ENCODE measurements at regions not wholly inside any gene's neighbourhood (a gene's known extent, or its start where the extent isn't known, plus 50 kb on each side); places are given as distances from the start of the nearest gene placed in this dataset.
"Not testable (repeated sequence)": the region's sequence is repeated elsewhere in the genome, so short reads cannot be mapped to it uniquely, and the experiment has no call there.

DNA sequence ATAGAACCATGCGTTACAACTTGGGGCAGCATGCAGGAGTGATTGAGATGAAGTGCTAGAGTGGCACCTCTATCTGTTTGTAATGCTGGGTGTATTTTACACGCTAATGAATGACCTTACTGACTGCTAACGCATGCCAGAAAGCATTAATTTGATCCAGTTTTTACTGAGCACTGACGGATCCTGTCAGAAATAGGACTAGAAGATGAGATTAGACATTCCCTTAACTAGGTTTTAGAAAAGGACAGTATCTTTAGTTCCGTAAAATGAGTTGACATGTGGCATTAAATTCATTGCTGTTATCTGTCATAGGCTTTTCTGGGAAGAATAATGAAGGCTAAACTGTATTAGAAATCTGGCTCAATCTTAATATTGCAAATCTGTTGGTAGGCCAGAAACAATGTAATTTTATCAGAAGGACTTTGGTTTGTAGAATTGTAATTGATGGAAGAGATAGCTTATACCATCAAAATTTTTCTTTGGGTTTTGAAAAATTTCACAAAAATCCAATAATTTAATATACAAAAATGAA, 140.4 kb upstream of the WDFY3 start:
- no peak for DNase-seq

DNA sequence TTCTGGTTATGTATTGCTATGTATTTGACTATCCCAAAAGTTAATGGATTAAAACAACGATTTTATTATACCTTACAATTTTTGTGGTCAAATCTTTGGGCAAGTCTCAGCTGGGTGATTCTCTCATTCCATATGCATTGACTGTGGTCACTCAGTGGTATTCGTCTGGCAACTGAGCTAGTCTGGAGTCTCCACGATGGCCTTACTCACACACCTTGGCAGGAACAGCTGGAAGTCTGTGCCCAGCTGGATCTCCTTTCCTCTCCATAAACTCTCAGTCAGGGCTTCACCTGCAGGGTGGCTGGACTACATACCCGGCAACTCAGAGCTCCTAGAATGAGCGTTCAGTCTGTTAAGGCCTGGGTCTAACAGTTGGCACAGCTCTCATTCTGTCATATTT, 141.1 kb upstream of the WDFY3 start:
- peak; percentile 12 for DNase-seq

DNA sequence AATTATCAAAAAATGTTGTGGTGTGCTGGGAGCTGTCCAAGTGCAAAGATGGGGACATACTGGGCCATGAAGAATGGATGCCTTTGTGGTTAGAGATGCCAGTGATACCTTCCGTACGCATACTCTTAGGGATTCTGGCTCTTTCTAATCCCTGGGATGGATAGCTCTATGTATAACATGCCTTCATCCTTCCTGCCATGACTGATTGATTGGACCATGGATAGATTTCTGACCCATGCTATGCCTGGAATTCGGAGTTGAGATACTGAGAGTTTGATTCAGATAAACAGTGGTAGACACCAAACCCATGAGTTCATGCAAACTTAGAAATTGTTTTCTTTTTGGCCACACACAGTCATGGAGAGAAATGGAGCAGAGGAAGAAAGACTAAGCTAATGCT, 147.2 kb upstream of the WDFY3 start:
- DNase-seq = no peak

DNA sequence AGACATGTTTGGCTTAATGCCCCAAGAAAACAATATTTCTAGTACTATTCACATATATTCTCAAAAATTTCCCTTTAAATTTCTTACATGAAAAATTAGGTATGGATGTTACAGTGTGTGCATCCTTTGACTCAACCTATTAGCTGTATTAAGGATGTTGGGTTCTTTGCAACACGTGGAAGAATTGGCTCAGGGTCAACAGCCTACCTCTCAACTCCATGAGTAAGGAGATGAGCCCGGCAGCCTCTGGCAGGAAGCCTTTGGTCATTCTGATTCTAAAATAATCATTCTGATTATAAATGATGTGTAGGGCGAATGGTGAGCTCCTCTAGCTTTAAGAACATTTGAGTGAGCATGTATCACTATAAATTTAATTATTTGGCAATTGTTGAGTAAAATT, 148.0 kb upstream of the WDFY3 start:
- DNase-seq = no peak

DNA sequence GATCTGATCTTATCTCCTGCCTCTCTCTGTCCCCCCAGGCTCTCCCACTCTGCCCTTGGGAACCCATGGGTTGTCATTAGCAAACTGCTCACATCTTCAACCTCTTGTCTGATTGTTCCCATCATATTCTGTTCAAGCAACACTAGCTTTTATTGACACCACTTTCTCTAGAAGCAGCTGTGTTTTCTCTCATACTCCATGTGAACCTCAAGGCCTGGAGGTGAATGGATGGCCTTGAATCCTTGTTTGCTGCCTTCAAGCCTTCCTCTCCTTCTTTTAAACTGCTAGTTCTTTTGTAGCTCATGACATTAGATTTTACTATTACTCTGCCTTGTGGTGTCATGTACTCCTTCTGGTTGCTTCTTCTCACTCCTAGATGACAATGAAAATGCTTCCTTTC, 149.5 kb upstream of the WDFY3 start:
- DNase-seq = no peak

DNA sequence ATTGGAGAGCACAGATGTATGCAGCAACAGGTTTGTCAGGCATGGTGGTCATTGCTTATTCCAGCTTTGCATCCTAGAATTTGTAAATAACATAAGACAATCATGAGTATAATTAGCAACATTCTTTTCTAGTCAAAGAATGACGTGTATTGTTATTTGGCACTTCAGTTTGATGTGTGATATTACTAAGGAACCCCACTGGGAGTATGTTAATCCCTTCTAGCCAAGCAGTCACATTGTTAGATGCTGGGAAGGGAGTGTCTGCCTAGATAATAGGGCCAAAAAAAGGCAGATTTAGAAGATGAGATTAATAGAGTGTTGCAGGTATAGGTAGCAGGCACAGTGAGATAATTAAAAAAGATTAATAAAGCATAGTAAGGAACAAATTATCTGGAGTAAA, 159.2 kb upstream of the WDFY3 start:
- DNase-seq = no peak

DNA sequence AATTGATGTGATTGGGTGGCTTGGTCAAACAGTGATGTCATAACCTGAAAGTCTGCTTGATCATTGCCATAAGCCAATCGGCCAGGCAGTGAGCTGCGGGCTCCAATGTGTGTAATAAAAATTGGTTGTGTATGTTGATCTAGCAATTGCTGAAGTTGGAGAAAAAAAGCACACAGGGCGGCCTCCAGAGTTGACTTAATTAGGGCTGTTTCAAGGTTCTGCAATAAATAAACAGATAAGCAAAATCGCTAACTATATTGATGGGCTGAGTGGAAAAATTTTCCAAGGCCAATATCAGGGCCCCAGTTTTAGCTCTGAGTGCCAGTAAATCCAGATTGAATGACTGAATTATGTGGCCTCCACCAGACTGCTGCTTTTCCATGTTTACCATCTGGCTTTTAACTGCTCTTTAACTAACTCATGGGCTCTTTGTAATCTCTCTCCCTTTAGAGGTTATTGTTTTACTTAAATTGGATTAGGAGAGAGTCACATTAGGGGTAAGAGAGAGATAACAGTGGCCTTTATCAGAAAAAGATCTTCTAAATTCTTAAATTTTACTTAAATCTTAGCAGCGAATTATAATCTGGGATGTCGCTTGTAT, 160.6 kb upstream of the WDFY3 start:
- no peak for DNase-seq

DNA sequence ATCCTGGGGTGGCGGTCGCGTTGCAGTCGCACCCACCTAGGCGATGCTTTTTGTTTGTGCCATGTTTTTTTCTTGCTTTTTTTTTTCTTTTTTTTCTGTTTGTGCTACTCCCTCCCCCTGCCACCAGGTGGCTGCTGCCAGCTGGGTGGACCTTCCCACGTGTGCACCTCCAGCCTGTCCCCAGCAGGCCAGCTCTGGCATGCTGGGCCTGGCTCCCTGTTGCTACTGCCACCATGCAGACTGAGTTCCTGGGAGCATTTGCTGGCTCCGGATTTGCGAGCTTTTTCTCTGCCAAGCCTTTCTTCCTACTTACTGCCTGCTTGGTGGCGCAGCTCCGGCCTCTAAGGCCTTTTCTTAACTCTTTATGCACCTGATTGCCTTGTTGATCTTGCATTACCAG, 161.2 kb upstream of the WDFY3 start:
- peak; percentile 61 for DNase-seq

DNA sequence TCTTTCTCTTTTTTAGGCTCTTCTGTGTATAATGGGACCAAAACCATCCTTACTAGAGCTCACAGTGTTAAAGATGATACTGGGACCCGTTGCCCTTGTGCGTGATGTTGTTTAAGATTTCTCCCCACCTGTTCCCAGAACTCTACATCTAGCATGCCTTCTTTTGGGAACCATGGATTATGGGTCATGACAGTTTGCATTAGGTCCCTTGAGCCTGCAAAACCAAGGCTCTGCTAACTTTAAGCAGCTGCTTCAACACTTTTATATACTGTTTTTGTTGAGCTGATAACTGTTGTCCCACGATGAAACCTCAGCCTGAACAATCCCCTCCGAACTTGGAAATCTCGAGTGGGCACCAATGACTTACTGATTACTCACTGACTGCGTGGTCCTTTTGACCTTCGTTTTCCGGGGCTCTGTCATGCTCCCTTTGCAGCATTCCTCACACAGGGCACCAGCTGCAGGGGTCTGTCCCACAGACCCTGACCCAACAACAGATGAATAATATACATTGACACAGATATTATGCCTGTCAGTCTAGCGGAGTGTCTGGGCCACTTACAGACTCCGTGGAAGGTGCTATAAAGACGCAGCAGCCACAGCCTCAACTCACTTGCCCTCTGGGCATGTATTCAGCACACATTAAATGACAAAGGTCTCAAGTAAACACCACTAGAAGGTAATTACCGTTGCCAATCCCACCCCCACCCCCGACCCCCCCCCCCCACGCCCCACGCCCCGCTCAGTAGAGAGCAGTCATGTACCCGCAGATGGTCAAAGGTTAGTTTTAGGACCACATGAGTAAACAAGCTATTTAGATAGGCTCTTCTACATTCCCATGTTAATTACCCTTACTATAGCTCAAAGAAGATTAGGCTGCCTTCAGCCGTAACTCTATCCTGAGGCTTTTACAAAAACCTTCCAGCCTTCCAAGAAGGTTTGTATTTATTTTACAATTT, 162.0 kb upstream of the WDFY3 start:
- DNase-seq = no peak

DNA sequence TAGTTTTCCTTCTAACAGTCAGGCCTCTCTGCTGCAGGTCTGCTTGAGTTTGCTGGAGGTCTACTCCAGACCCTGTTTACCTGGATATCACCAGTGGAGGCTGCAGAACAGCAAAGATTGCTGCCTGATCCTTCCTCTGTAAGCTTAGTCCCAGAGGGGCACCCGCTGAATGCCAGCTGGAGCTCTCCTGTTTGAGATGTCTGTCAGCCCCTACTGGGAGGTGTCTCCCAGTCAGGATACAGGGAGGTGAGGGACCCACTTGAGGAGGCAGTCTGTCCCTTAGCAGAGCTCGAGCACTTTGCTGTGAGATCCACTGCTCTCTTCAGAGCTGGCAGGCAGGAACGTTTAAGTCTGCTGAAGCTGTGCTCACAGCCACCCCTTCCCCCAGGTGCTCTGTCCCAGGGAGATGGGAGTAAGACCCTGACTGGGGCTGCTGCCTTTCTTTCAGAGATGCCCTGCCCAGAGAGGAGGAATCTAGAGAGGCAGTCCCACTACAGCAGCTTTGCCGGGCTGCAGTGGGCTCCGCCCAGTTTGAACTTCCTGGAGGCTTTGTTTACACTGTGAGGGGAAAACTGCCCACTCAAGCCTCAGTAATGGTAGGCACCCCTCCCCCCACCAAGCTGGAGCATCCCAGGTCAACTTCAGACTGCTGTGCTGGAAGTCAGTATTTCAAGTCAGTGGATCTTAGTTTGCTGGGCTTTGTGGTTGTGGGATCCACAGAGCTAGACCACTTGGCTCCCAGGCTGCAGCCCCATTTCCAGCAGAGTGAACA, 163.1 kb upstream of the WDFY3 start:
- not testable (repeated sequence) for DNase-seq

DNA sequence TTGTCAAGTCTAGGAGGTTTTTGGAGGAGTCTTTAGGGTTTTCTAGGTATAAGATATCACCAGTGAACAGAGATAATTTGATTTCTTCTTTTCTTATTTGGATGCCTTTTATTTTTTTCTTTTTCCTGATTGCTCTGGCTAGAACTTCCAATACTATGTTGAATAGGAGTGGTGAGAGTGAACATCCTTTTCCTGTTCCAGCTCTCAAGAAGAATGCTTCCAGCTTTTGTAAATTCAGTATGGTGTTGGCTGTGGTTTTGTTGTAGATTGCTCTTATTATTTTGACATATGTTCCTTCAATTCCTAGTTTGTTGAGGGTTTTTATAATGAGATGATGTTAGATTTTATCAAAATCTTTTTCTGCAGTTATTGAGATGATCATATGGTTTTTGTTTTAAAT, 165.6 kb upstream of the WDFY3 start:
- no peak for DNase-seq

DNA sequence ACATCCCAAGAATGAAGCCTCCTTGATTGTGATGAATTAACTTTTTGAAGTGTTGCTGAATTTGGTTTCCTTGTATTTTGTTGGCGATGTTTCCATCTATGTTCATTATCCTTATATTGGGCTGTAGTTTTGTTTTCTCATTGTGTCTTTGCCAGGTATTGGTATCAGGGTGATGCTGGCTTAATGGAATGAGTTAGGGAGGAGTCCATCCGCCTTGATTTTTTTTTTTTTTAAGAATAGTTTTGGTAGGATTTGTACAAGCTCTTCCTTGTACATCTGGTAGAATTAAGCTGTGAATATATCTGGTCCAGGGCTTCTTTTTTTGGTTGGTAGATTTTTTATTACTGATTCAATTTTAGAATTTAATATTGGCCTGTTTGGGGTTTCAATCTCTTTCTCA, 166.1 kb upstream of the WDFY3 start:
- DNase-seq = no peak

DNA sequence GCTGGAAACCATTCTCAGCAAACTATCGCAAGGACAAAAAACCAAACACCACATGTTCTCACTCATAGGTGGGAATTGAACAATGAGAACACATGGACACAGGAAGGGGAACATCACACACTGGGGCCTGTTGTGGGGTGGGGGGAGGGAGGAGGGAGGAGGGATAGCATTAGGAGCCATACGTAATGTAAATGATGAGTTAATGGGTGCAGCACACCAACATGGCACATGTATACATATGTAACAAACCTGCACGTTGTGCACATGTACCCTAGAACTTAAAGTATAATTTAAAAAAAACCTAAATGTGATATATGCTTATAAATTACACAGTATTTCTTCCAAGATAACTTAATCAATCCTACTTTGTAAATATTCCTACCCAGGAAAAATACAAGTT, 173.3 kb upstream of the WDFY3 start:
- DNase-seq = not testable (repeated sequence)

DNA sequence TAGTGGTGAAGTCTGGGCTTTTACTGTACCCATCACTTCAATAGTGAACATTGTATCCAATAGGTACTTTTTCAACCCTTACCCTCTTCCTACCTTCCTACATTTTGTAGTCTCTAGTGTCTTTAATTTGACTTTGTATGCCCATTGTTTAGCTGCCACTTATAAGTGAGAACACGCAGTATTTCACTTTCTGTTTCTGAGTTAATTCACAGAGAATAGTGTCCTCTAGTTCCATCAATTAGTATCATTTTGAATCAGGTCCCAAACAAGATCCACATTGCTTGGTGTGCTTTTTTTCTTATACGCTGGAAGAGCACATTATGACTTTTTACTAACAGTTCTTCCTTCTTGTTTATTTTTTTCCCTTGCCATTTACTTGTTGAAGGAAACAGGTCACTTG, 176.0 kb upstream of the WDFY3 start:
- no peak for DNase-seq

DNA sequence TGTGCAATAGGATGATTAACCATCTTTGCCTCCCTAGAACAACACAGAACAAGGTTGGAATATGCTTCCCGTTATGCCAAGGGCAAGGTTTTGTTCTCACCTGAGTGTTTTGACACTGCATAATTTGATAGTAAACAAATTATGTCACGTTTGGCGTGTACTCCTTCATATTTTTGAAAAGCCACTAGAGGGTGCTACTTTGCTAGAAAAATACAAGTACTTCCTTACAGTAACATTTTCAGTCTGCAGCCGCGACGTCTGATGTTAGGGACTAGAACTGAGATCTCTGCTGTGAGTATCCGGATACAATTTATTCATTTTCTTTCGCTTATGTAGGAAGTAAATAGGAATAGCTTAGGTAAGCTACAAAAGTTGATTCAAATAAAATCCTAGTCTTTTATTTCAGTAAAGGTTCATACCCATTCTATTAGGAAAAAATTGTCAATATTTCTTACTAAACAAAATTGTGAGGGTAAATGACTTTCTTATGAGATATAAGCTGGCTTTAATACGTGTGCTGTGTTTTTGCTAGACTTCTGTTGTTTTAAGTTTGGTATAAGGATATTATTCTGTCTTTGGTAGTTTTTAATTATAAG, 181.1 kb upstream of the WDFY3 start:
- peak; percentile 45 for DNase-seq

DNA sequence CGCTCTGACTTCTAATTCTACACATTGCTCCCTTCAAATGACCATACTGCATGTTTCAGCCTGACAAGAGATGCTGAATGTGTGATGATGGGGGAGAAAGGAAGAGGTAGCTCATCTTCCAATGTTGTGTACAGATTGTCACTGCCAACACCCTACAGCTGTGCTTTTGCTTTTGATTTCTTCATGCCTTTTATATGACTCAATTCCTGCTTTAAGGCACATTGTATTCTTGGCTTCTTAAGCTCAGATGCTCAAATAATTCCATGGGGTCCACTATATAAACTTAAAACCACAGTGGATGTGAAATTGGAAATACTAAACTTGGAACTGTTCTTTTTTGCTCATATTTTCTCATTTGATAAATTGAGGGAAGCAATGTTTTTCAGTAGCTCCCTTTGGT, 183.2 kb upstream of the WDFY3 start:
- no peak for DNase-seq

DNA sequence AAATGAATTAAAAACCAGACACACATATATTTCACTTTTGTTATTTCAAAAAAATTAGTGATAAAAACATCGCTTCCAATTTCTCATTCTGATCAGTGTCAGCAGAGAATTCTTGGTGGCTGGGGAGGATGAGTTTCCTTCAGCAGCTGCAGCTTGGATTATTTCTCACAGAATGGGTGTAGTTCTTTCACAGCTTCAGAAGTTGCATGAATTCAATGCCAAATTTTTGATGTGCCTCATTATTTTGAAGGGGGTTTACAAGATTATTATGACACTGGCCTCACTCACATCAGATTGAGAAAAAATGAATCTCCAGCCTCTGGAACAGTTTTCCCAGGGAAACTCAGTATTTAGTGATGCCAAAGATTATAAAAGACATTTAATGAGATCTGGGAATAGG, 184.9 kb upstream of the WDFY3 start:
- no peak for DNase-seq

DNA sequence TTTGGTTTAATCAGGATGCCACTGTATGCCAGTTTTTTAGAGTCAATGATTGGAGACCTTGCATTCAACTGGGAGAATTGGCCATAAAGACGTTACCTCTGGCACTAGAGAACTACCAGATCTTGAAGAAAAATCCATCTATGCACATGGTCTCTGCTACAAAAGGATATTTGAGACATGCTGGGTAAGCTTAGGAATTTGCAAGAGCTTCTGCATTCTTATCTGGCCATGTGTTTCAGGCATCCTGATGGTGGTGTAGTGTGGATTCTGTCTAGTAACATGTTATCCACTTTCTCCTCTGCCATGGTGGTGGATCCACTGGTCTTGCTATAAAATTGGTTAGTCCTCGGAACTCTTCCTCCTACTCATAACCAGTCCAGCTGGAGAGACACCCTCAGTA, 185.3 kb upstream of the WDFY3 start:
- no peak for DNase-seq

DNA sequence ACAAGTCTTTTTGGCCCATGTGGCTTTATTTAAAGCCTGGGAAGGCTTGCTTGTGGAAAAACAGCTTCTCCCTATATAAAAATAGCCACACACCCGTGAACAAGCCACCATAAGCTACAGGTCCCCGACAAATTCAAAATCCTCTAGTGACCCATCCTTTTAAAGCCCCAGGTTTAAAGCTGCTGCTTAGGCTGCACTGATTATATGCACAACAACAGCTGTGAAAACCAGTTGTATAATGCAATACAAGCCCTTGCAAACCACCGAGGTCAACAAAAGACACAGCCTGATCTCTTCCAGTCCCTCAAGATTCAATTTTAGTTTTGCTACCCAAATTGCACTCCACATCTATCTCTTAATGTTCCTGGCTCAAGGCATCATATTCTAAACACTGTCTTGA, 186.0 kb upstream of the WDFY3 start:
- no peak for DNase-seq

DNA sequence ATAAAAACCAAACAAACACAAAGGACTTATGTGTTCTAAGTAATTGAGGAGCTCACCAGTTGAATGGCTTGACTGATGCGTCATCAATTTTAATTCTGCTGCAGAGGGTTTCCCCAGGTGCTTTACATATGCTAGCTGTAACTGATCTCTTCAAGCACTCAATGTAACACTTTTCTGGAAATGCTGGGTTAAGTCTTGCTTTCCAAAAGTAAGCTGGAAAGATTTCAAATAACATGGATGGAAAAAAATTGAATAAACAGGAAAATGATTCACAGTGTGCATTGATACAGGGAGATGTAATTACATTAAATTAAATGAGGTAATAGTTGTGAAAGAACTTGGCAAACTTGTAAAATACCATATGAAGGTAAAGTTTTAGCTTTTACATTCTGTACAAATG, 186.7 kb upstream of the WDFY3 start:
- no peak for DNase-seq

DNA sequence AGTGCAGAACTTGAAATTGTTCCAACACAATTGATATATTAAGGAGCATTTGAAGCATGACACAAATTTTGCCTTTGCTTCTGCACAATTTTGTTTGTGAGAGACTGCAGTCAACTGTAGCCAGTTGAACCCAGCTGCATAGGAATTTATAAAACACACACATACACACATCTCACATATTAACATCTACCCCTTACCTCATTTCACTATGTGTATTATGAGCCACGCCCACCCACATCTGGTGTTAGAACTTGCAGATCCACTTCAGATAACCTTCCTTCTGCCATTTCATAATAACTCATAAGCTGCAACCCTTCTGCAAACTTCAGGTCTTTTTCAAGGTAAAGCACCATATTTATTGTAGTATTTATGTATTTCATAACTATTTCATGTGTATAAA, 188.1 kb upstream of the WDFY3 start:
- no peak for DNase-seq

DNA sequence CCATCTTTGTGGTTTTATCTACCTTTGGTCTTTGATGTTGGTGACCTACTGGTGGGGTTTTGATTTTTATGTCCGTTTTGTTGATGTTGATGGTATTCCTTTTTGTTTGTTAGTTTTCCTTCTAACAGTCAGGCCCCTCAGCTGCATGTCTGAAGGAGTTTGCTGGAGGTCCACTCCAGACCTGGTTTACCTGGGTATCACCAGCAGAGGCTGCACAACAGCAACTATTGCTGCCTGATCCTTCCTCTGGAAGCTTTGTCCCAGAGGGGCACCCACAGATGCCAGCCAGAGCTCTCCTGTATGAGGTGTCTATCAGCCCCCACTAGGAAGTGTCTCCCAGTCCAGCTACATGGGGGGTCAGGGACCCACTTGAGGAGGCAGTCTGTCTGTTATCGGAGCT, 199.3 kb upstream of the WDFY3 start:
- DNase-seq = no peak

DNA sequence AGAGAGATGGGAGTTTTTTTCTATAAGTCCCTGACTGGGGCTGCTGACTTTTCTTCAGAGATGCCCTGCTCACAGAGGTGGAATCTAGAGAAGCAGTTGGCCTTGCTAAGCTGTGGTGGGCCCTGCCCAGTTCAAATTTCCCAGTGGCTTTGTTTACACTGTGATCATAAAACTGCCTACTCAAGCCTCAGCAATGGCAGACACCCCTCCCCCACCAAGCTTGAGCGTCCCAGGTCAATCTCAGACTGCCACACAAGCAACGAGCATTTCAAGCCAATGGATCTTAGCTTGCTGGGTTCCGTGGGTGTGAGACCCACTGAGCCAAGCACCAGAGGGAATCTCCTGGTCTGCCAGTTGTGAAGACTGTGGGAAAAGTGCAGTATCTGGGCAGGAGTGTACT, 199.8 kb upstream of the WDFY3 start:
- no peak for DNase-seq
